GM18907 (cell line): ENCODE measurements at regions not wholly inside any gene's neighbourhood (a gene's known extent, or its start where the extent isn't known, plus 50 kb on each side); places are given as distances from the start of the nearest gene placed in this dataset.

Experiments
- ATAC-seq: cut with Tn5 transposase; IDR thresholded peaks from one replicate; pipeline ENCODE4 v1.9.1; 2021; ENCODE audit warnings: mild to moderate bottlenecking, moderate library complexity; ENCODE audit not compliant: unreplicated experiment

- ATAC-seq: no peak
Observed at GRCh38 chr1:10848109-10848684, 51.8 kb upstream of the CASZ1 start.

- ATAC-seq: no peak
Observed at GRCh38 chr1:10850026-10850425, 53.6 kb upstream of the CASZ1 start.

- no peak for ATAC-seq
Observed at GRCh38 chr1:10851024-10852013, 54.9 kb upstream of the CASZ1 start.

- no peak for ATAC-seq
Observed at GRCh38 chr1:10852018-10852417, 55.6 kb upstream of the CASZ1 start.

GRCh38 chr1:10852486-10852885 lies 56.0 kb upstream of the CASZ1 start:
- no peak for ATAC-seq

GRCh38 chr1:10852998-10853520 lies 56.6 kb upstream of the CASZ1 start:
- ATAC-seq: no peak

GRCh38 chr1:10853701-10854100 lies 57.3 kb upstream of the CASZ1 start:
- ATAC-seq: no peak

GRCh38 chr1:10854856-10855459 lies 58.5 kb upstream of the CASZ1 start:
- no peak for ATAC-seq

GRCh38 chr1:10856176-10856683 lies 59.8 kb upstream of the CASZ1 start:
- ATAC-seq: no peak

GRCh38 chr1:10856863-10857598 lies 60.6 kb upstream of the CASZ1 start:
- no peak for ATAC-seq

- no peak for ATAC-seq
Observed at GRCh38 chr1:10857687-10858086, 61.2 kb upstream of the CASZ1 start.

GRCh38 chr1:10860218-10860617 lies 63.8 kb upstream of the CASZ1 start:
- no peak for ATAC-seq

GRCh38 chr1:10860682-10861081 lies 64.2 kb upstream of the CASZ1 start:
- ATAC-seq: no peak

- no peak for ATAC-seq
Observed at GRCh38 chr1:10861822-10862221, 65.4 kb upstream of the CASZ1 start.

- ATAC-seq: no peak
Observed at GRCh38 chr1:10862743-10863335, 66.4 kb upstream of the CASZ1 start.

GRCh38 chr1:10863886-10864285 lies 67.4 kb upstream of the CASZ1 start:
- ATAC-seq: no peak

- no peak for ATAC-seq
Observed at GRCh38 chr1:10864776-10865175, 68.3 kb upstream of the CASZ1 start.

- ATAC-seq: no peak
Observed at GRCh38 chr1:10865518-10866320, 69.3 kb upstream of the CASZ1 start.

GRCh38 chr1:10866321-10867093 lies 70.1 kb upstream of the CASZ1 start:
- ATAC-seq: no peak
